ENCODE measurements at regions not wholly inside any gene's neighbourhood (a gene's known extent, or its start where the extent isn't known, plus 50 kb on each side); places are given as distances from the start of the nearest gene placed in this dataset.

DNA sequence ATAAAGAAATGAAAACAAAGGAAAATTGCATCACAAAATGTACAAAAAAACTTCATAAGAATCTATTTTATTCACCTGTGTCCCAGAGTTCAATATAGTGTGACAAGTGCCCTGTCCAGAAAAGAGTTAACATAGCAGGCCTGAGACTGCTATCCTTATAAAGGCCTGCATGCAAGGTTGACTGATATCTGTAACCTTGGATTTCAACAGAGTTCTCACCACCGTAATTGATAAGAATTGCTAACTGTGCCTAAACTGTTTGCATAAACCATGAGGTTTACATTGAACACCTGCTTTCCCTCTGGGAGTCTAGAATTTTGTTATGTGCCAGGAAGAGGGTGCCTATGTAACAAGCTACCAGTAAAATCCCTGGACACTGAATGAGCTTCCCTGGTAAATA is 461.7 kb upstream of the DPH6 start:
- no peak for TF ChIP-seq SIN3A (IDR thresholded peaks at IDR 0.05; ENCODE audit: borderline replicate concordance, insufficient read depth, low read depth, low read length)
- TF ChIP-seq, protein P1, sequence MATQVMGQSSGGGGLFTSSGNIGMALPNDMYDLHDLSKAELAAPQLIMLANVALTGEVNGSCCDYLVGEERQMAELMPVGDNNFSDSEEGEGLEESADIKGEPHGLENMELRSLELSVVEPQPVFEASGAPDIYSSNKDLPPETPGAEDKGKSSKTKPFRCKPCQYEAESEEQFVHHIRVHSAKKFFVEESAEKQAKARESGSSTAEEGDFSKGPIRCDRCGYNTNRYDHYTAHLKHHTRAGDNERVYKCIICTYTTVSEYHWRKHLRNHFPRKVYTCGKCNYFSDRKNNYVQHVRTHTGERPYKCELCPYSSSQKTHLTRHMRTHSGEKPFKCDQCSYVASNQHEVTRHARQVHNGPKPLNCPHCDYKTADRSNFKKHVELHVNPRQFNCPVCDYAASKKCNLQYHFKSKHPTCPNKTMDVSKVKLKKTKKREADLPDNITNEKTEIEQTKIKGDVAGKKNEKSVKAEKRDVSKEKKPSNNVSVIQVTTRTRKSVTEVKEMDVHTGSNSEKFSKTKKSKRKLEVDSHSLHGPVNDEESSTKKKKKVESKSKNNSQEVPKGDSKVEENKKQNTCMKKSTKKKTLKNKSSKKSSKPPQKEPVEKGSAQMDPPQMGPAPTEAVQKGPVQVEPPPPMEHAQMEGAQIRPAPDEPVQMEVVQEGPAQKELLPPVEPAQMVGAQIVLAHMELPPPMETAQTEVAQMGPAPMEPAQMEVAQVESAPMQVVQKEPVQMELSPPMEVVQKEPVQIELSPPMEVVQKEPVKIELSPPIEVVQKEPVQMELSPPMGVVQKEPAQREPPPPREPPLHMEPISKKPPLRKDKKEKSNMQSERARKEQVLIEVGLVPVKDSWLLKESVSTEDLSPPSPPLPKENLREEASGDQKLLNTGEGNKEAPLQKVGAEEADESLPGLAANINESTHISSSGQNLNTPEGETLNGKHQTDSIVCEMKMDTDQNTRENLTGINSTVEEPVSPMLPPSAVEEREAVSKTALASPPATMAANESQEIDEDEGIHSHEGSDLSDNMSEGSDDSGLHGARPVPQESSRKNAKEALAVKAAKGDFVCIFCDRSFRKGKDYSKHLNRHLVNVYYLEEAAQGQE (IDR thresholded peaks at IDR 0.05; ENCODE audit: insufficient read depth in 1 of 2, low read depth in 2 of 2, low read length in 1 of 2), result no peak
- in situ Hi-C loops (cut with HindIII; ENCODE audit: low pct_unique_long_range_greater_than_20kb, low sequenced_read_pairs), result no loop called here
- no peaks in the 10 kb centered on the region for H3K27me3 ChIP-seq (ENCODE audit: control insufficient read depth, insufficient read depth, low read length)
- ChIA-PET POLR2A (no interaction called here), CTCF (no interaction called here)
- no peak overlapping the region for H3K27ac ChIP-seq (ENCODE audit: low read length)
- H3K4me1 ChIP-seq (ENCODE audit: control insufficient read depth, insufficient read depth, low read length), result no peaks in the 10 kb centered on the region
- no peaks in the 10 kb centered on the region for H3K36me3 ChIP-seq (ENCODE audit: control insufficient read depth, insufficient read depth, low read length)
- no peak overlapping the region for H3K4me3 ChIP-seq (ENCODE audit: low read depth in 2 of 2, low read length in 2 of 2)
- no TSS peak for BruUV-seq (replicated peaks)
- DNase-seq (ENCODE audit: low read depth, low spot score), result no peak
- intact Hi-C loops (cut with micrococcal nuclease; ENCODE audit: unreplicated experiment), result no loop called here
- no peak for ATAC-seq
- no peaks in the 10 kb centered on the region for H3K9me3 ChIP-seq (ENCODE audit: control insufficient read depth, insufficient read depth, low read depth, low read length)

- Histone ChIP-seq H3K4me1 (ENCODE audit: control insufficient read depth, insufficient read depth, low read length) (no peaks in the 10 kb centered on the region), H3K27me3 (ENCODE audit: control insufficient read depth, insufficient read depth, low read length) (no peaks in the 10 kb centered on the region), H3K9me3 (ENCODE audit: control insufficient read depth, insufficient read depth, low read depth, low read length) (no peaks in the 10 kb centered on the region; the same call in 1 of the 2 replicates), H3K36me3 (ENCODE audit: control insufficient read depth, insufficient read depth, low read length) (no peaks in the 10 kb centered on the region), H3K4me3 (ENCODE audit: low read depth in 2 of 2, low read length in 2 of 2) (no peak overlapping the region), H3K27ac (ENCODE audit: low read length) (no peak overlapping the region)
- in situ Hi-C loops (cut with HindIII; ENCODE audit: low pct_unique_long_range_greater_than_20kb, low sequenced_read_pairs), result no loop called here
- ChIA-PET POLR2A (no interaction called here), CTCF (no interaction called here)
- ATAC-seq (no peak), DNase-seq (ENCODE audit: low read depth, low spot score) (no peak)
- intact Hi-C loops (cut with micrococcal nuclease; ENCODE audit: unreplicated experiment), result no loop called here
- TF ChIP-seq POLR2AphosphoS5 (IDR thresholded peaks at IDR 0.05; ENCODE audit: low read depth, low read length) (no peak), TCF7L2 (IDR thresholded peaks at IDR 0.05; ENCODE audit: low read depth, low read length) (no peak), SIN3A (IDR thresholded peaks at IDR 0.05; ENCODE audit: borderline replicate concordance, insufficient read depth, low read depth, low read length) (no peak)
- TF ChIP-seq, protein P2, sequence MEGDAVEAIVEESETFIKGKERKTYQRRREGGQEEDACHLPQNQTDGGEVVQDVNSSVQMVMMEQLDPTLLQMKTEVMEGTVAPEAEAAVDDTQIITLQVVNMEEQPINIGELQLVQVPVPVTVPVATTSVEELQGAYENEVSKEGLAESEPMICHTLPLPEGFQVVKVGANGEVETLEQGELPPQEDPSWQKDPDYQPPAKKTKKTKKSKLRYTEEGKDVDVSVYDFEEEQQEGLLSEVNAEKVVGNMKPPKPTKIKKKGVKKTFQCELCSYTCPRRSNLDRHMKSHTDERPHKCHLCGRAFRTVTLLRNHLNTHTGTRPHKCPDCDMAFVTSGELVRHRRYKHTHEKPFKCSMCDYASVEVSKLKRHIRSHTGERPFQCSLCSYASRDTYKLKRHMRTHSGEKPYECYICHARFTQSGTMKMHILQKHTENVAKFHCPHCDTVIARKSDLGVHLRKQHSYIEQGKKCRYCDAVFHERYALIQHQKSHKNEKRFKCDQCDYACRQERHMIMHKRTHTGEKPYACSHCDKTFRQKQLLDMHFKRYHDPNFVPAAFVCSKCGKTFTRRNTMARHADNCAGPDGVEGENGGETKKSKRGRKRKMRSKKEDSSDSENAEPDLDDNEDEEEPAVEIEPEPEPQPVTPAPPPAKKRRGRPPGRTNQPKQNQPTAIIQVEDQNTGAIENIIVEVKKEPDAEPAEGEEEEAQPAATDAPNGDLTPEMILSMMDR (IDR thresholded peaks at IDR 0.05), result no peak
- TF ChIP-seq, protein P1 (IDR thresholded peaks at IDR 0.05; ENCODE audit: insufficient read depth in 1 of 2, low read depth in 2 of 2, low read length in 1 of 2), result no peak
- BruUV-seq (replicated peaks), result no TSS peak
Measured at GRCh38 chr15:36008719-36009118, 462.8 kb upstream of the DPH6 start.

Data from Panc1 (cell line).